HepG2 (cell line): ENCODE measurements at regions not wholly inside any gene's neighbourhood (a gene's known extent, or its start where the extent isn't known, plus 50 kb on each side); places are given as distances from the start of the nearest gene placed in this dataset.

Source experiments
- ATAC-seq: fragments of 200-7000 bp; cut with Tn5 transposase; 3 replicates; pipeline ENCODE4 v1.9.1; 2020; ENCODE audit warnings: mild to moderate bottlenecking, moderate library complexity
- BruUV-seq: library from RNA; stranded (reverse); fragments of 400-500 nt; replicated peaks from 2 replicates; lab custom pipeline; 2021; lab: Mats Ljungman, UMichigan
- CTCF ChIA-PET: fragments of 300-600 bp; formaldehyde crosslinking; extraction: SDS; loops from one replicate; lab custom pipeline; 2021; ENCODE audit warnings: low total read pairs, inconsistent platforms, low intra/inter-chr PET ratio; lab: Yijun Ruan, JAX
- POLR2A ChIA-PET: fragments of 350-600 bp; sonication (Branson Sonifier 250); formaldehyde crosslinking; loops from one replicate; lab custom pipeline; 2020; ENCODE audit warnings: antibody characterized with exemption, inconsistent platforms; lab: Yijun Ruan, JAX
- DNase-seq: peaks from one replicate; pipeline ENCODE4 v3.0.0-alpha.2; 2015; ENCODE audit warnings: low spot score
- FAIRE-seq: peaks from 3 replicates; lab custom pipeline; 2011; peaks lifted over from hg19 to GRCh38; lab: Jason Lieb, UNC
- H2AFZ ChIP-seq: one replicate; pipeline ENCODE4 v1.6.1; 2011; ENCODE audit warnings: low read length, inconsistent platforms
- H3K27ac ChIP-seq: fragments of 300-600 bp; 3 replicates; pipeline ENCODE4 v1.8.0; 2011; ENCODE audit warnings: mixed run types, mild to moderate bottlenecking, mixed read lengths, low read length, inconsistent platforms; ENCODE audit not compliant: insufficient read depth; ENCODE audit errors: extremely low read length
- H3K27me3 ChIP-seq, 2 experiments: fragments of 200-600 bp in 1 of 2; 2 replicates in 1 of 2; 3 replicates in 1 of 2; pipeline versions ENCODE4 v1.6.0 to v1.8.0; 2011; ENCODE audit warnings: low read length in 2 of 2, mild to moderate bottlenecking in 2 of 2, moderate library complexity in 2 of 2, inconsistent platforms in 1 of 2; ENCODE audit not compliant: insufficient read depth in 2 of 2, control insufficient read depth in 1 of 2
- H3K36me3 ChIP-seq, 2 experiments: fragments of 200-600 bp in 1 of 2; replicated peaks in 1 of 2; 2 replicates in 1 of 2; 3 replicates in 1 of 2; pipeline versions ENCODE4 v1.5.1 to v1.8.0; 2011; ENCODE audit warnings: low read length in 2 of 2, inconsistent platforms in 1 of 2; ENCODE audit not compliant: insufficient read depth in 2 of 2, control insufficient read depth in 1 of 2
- H3K4me1 ChIP-seq: 2 replicates; pipeline ENCODE4 v1.5.1; 2012; ENCODE audit warnings: low read length, inconsistent platforms; ENCODE audit not compliant: insufficient read depth
- H3K4me2 ChIP-seq: 2 replicates; pipeline ENCODE4 v1.6.0; 2011; ENCODE audit warnings: low read depth, low read length, inconsistent platforms
- H3K4me3 ChIP-seq, 3 experiments: fragments of 200-600 bp in 1 of 3; sonication (generic), shearing (Covaris generic) in 1 of 3; replicated peaks in 1 of 3; 2 replicates each; pipeline ENCODE4 v1.5.1; 2011 to 2016; ENCODE audit warnings: low read length in 3 of 3, inconsistent platforms in 2 of 3, low read depth in 2 of 3, mild to moderate bottlenecking in 2 of 3, control low read depth in 1 of 3, mixed read lengths in 1 of 3; ENCODE audit not compliant: insufficient read depth in 1 of 3
- H3K79me2 ChIP-seq: one replicate; pipeline ENCODE4 v1.6.1; 2011; ENCODE audit warnings: low read length, inconsistent platforms; ENCODE audit not compliant: insufficient read depth
- H3K9ac ChIP-seq: 2 replicates; pipeline ENCODE4 v1.6.0; 2011; ENCODE audit warnings: mild to moderate bottlenecking, low read depth, low read length, inconsistent platforms; ENCODE audit not compliant: insufficient read depth
- H3K9me3 ChIP-seq: 2 replicates; pipeline ENCODE4 v1.5.1; 2012; ENCODE audit warnings: mild to moderate bottlenecking, low read length
- H4K20me1 ChIP-seq: 2 replicates; pipeline ENCODE4 v1.6.0; 2011; ENCODE audit warnings: inconsistent platforms, mild to moderate bottlenecking, low read length, moderate library complexity; ENCODE audit not compliant: insufficient read depth
- ELF4 ChIP-seq: sonication (generic); formaldehyde crosslinking; IDR thresholded peaks from 2 replicates; pipeline ENCODE4 v1.5.0; 2020; ENCODE audit warnings: missing genetic modification reagents, mild to moderate bottlenecking, moderate library complexity, borderline replicate concordance
- HOXA9 ChIP-seq: sonication (generic); formaldehyde crosslinking; IDR thresholded peaks from 2 replicates; pipeline ENCODE4 v1.8.1; 2022; ENCODE audit warnings: missing genetic modification reagents, mild to moderate bottlenecking, moderate library complexity, borderline replicate concordance
- JUNB ChIP-seq: sonication (generic); formaldehyde crosslinking; IDR thresholded peaks from 2 replicates; pipeline ENCODE4 v1.8.0; 2022; ENCODE audit warnings: missing genetic modification reagents, mild to moderate bottlenecking, borderline replicate concordance
- KDM5B ChIP-seq: sonication (generic); formaldehyde crosslinking; IDR thresholded peaks from 2 replicates; pipeline ENCODE4 v1.4.0; 2020; ENCODE audit warnings: missing genetic modification reagents, mild to moderate bottlenecking, borderline replicate concordance
- MAZ ChIP-seq, 2 experiments: sonication (generic) in 1 of 2; formaldehyde crosslinking in 1 of 2; IDR thresholded peaks; 2 replicates each; pipeline versions ENCODE4 v1.5.0 to v1.6.1; 2012 to 2020; ENCODE audit warnings: low read depth in 2 of 2, mild to moderate bottlenecking in 2 of 2, borderline replicate concordance in 1 of 2, improper control_type of control experiment in 1 of 2, low read length in 1 of 2, missing genetic modification reagents in 1 of 2, moderate library complexity in 1 of 2
- NFE2L2 ChIP-seq: fragments of 150-350 bp; IDR thresholded peaks from 2 replicates; pipeline ENCODE4 v1.6.1; 2014; ENCODE audit warnings: low read length
- NR2F6 ChIP-seq, 2 experiments: IDR thresholded peaks; 2 replicates each; pipeline ENCODE4 v1.6.1; 2016; ENCODE audit warnings: antibody characterized with exemption in 1 of 2, mild to moderate bottlenecking in 1 of 2
- RFXANK ChIP-seq: IDR thresholded peaks from 2 replicates; pipeline ENCODE4 v1.6.1; 2016
- SP2 ChIP-seq: sonication (generic); formaldehyde crosslinking; IDR thresholded peaks from 2 replicates; pipeline ENCODE4 v1.5.1; 2020; ENCODE audit warnings: mild to moderate bottlenecking, missing genetic modification reagents
- SRF ChIP-seq: IDR thresholded peaks from 2 replicates; pipeline ENCODE4 v1.6.1; 2011; ENCODE audit warnings: mild to moderate bottlenecking, low read depth, low read length, moderate library complexity
- ZFY ChIP-seq: sonication (generic); formaldehyde crosslinking; IDR thresholded peaks from 2 replicates; pipeline ENCODE4 v1.4.0; 2020; ENCODE audit warnings: missing genetic modification reagents
- ZNF547 ChIP-seq: sonication (generic); formaldehyde crosslinking; IDR thresholded peaks from 2 replicates; pipeline ENCODE4 v1.5.1; 2020; ENCODE audit warnings: mild to moderate bottlenecking, missing genetic modification reagents
- WGBS: methylation state at CpG from one replicate; pipeline ENCODE4 v1.1.6; 2017; ENCODE audit warnings: low lambda C conversion rate; 5-methylcytosine and 5-hydroxymethylcytosine counted together
- in situ Hi-C: cut with HindIII; loops from 2 replicates; pipeline ENCODE4 v1.10.0; 2017; ENCODE audit warnings: low pct_unique_long_range_greater_than_20kb; ENCODE audit not compliant: extremely low pct_ligation_motif_present
- intact Hi-C: fragments of 100-400 bp; cut with micrococcal nuclease; formaldehyde crosslinking; loops from one replicate; pipeline ENCODE4 v1.10.0; 2022; ENCODE audit not compliant: unreplicated experiment
- TF ChIP-seq, protein P1 (sequence below), 2 experiments: IDR thresholded peaks; 2 replicates each; pipeline ENCODE4 v1.6.1; 2011 to 2012; ENCODE audit warnings: low read length in 2 of 2, borderline replicate concordance in 1 of 2, low read depth in 1 of 2, mild to moderate bottlenecking in 1 of 2, moderate library complexity in 1 of 2
- TF ChIP-seq, protein P2 (sequence below): sonication (generic); formaldehyde crosslinking; IDR thresholded peaks from 2 replicates; pipeline ENCODE4 v1.8.0; 2022; ENCODE audit warnings: missing genetic modification reagents, low read depth, mild to moderate bottlenecking, borderline replicate concordance
- TF ChIP-seq, protein P3 (sequence below): sonication (generic); formaldehyde crosslinking; IDR thresholded peaks from 2 replicates; pipeline ENCODE4 v1.8.1; 2023; ENCODE audit warnings: mild to moderate bottlenecking, missing genetic modification reagents
- TF ChIP-seq, protein P4 (sequence below): sonication (generic); formaldehyde crosslinking; IDR thresholded peaks from 2 replicates; pipeline ENCODE4 v1.4.0; 2020; ENCODE audit warnings: missing genetic modification reagents

DNA sequence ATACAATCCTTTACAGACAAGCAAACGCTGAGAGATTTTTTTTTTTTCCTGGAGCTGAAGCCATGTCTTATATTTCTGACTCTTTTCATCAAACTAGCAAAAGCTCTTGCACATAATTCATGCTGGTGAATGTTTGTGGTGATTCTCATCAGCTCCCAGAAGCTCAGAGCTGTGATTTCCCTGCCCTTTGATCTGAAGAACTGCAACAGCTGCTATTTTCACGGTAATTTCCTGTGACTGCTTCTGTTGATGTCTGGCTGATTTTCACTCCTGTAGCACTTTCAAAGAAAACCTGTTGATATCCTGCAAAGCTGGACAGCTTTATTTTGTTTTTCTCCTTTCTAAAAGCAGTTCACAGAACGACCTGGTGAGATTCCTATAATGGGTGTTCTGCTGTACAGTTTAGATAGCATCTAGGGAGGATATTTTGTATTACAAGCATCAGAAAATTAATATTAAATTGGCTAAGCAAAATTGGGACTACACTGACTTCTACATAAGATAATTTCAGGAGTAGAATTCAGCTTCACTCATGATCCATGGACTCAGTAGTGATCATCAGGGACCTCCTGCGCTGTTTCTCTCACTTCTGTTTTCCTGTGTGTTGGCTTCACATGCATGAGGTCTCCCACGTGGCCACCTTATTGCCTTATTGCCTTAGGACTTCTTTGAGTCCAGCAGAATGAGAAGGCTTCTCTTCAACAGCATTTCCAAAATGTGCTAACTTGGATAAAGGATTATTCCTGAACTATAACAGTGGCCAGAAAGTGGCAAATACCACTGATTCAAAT is 1111.6 kb upstream of the SORCS1 start:
- Histone ChIP-seq H3K27me3 (no peaks in the 10 kb centered on the region), H3K36me3 (no peaks in the 10 kb centered on the region), H3K9me3 (peaks cover 73% of the 10 kb centered on the region), H3K4me1 (no peaks in the 10 kb centered on the region), H3K4me3 (no peak overlapping the region), H2AFZ (no peak overlapping the region), H3K4me2 (no peak overlapping the region), H3K79me2 (no peaks in the 10 kb centered on the region), H3K27ac (no peak overlapping the region), H4K20me1 (no peaks in the 10 kb centered on the region), H3K9ac (no peak overlapping the region)
- CTCF ChIA-PET, result no interaction called here
- FAIRE-seq (no peak), ATAC-seq (no peak), DNase-seq (no peak)
- in situ Hi-C loops, result no loop called here
- POLR2A ChIA-PET, result no interaction called here
- WGBS, result 1% methylated on average over 5 of the region's 5 CpGs
- BruUV-seq, result no TSS peak
- intact Hi-C loops, result no loop called here
- TF ChIP-seq, protein P1, sequence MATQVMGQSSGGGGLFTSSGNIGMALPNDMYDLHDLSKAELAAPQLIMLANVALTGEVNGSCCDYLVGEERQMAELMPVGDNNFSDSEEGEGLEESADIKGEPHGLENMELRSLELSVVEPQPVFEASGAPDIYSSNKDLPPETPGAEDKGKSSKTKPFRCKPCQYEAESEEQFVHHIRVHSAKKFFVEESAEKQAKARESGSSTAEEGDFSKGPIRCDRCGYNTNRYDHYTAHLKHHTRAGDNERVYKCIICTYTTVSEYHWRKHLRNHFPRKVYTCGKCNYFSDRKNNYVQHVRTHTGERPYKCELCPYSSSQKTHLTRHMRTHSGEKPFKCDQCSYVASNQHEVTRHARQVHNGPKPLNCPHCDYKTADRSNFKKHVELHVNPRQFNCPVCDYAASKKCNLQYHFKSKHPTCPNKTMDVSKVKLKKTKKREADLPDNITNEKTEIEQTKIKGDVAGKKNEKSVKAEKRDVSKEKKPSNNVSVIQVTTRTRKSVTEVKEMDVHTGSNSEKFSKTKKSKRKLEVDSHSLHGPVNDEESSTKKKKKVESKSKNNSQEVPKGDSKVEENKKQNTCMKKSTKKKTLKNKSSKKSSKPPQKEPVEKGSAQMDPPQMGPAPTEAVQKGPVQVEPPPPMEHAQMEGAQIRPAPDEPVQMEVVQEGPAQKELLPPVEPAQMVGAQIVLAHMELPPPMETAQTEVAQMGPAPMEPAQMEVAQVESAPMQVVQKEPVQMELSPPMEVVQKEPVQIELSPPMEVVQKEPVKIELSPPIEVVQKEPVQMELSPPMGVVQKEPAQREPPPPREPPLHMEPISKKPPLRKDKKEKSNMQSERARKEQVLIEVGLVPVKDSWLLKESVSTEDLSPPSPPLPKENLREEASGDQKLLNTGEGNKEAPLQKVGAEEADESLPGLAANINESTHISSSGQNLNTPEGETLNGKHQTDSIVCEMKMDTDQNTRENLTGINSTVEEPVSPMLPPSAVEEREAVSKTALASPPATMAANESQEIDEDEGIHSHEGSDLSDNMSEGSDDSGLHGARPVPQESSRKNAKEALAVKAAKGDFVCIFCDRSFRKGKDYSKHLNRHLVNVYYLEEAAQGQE (IDR thresholded peaks at IDR 0.05; ENCODE audit: borderline replicate concordance in 1 of 2, low read depth in 1 of 2, low read length in 2 of 2), result no peak
- no peak for TF ChIP-seq NR2F6 (IDR thresholded peaks at IDR 0.05)
- TF ChIP-seq NR2F6 (CRISPR knock-in tag; IDR thresholded peaks at IDR 0.05), result no peak
- TF ChIP-seq, protein P2, sequence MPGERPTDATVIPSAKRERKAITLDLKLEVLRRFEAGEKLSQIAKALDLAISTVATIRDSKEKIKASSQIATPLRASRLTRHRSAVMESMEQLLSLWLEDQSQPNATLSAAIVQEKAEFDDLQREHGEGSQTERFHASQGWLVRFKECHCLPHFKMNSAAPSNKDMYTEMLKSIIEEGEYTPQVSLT, result no peak
- TF ChIP-seq SP2 (CRISPR knock-in tag), result no peak
- no peak for TF ChIP-seq KDM5B (CRISPR knock-in tag)
- no peak for TF ChIP-seq HOXA9 (CRISPR knock-in tag)
- TF ChIP-seq ELF4 (CRISPR knock-in tag), result no peak
- no peak for TF ChIP-seq RFXANK
- no peak for TF ChIP-seq NFE2L2
- no peak for TF ChIP-seq ZFY (CRISPR knock-in tag)
- TF ChIP-seq JUNB (CRISPR knock-in tag), result no peak
- no peak for TF ChIP-seq MAZ (IDR thresholded peaks at IDR 0.05; ENCODE audit: borderline replicate concordance, low read depth, low read length)
- TF ChIP-seq MAZ (CRISPR knock-in tag; IDR thresholded peaks at IDR 0.05; ENCODE audit: low read depth), result no peak
- TF ChIP-seq SRF, result no peak
- TF ChIP-seq, protein P3, sequence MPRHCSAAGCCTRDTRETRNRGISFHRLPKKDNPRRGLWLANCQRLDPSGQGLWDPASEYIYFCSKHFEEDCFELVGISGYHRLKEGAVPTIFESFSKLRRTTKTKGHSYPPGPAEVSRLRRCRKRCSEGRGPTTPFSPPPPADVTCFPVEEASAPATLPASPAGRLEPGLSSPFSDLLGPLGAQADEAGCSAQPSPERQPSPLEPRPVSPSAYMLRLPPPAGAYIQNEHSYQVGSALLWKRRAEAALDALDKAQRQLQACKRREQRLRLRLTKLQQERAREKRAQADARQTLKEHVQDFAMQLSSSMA, result no peak
- no peak for TF ChIP-seq ZNF547 (CRISPR knock-in tag)
- TF ChIP-seq, protein P4, sequence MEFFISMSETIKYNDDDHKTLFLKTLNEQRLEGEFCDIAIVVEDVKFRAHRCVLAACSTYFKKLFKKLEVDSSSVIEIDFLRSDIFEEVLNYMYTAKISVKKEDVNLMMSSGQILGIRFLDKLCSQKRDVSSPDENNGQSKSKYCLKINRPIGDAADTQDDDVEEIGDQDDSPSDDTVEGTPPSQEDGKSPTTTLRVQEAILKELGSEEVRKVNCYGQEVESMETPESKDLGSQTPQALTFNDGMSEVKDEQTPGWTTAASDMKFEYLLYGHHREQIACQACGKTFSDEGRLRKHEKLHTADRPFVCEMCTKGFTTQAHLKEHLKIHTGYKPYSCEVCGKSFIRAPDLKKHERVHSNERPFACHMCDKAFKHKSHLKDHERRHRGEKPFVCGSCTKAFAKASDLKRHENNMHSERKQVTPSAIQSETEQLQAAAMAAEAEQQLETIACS (CRISPR knock-in tag), result no peak
